Esophagus muscularis mucosa (tissue), 4 donors: ENCODE measurements at regions not wholly inside any gene's neighbourhood (a gene's known extent, or its start where the extent isn't known, plus 50 kb on each side); places are given as distances from the start of the nearest gene placed in this dataset.
A peak's percentile ranks its signal among the peaks of the same experiment; 100 is the strongest.

ENCODE experiments used
- CTCF ChIP-seq, 3 experiments: fragments of 200-600 bp in 2 of 3; fragments of 450-650 bp in 1 of 3; sonication (generic) in 2 of 3; IDR thresholded peaks; one replicate each; pipeline ENCODE4 v1.5.1; 2017 to 2019; ENCODE audit warnings: antibody characterized with exemption in 3 of 3, mild to moderate bottlenecking in 2 of 3, moderate library complexity in 1 of 3
- EP300 ChIP-seq: sonication (generic); formaldehyde crosslinking; IDR thresholded peaks from one replicate; pipeline ENCODE4 v1.6.1; 2017; ENCODE audit warnings: antibody characterized with exemption
- POLR2A ChIP-seq: fragments of 450-650 bp; IDR thresholded peaks from one replicate; pipeline ENCODE4 v1.6.1; 2017; ENCODE audit warnings: antibody characterized with exemption, moderate library complexity, mild to moderate bottlenecking, low read depth
- POLR2AphosphoS5 ChIP-seq, 2 donors: sonication (generic); formaldehyde crosslinking; IDR thresholded peaks; one replicate each; pipeline ENCODE4 v1.6.1; 2017; ENCODE audit warnings: antibody characterized with exemption in 2 of 2

GRCh38 chr5:96259151-96259772, 173.8 kb downstream of the PCSK1 start:
- no peak for TF ChIP-seq CTCF (IDR thresholded peaks at IDR 0.05)
- no peak for TF ChIP-seq EP300
- TF ChIP-seq POLR2AphosphoS5 (IDR thresholded peaks at IDR 0.05): peak in 1 of 2 donors; percentile 35
- no peak for TF ChIP-seq POLR2A
